Testis (tissue), 2 donors: ENCODE measurements at regions not wholly inside any gene's neighbourhood (a gene's known extent, or its start where the extent isn't known, plus 50 kb on each side); places are given as distances from the start of the nearest gene placed in this dataset.
"Not testable (repeated sequence)": the region's sequence is repeated elsewhere in the genome, so short reads cannot be mapped to it uniquely, and the experiment has no call there.

Experiments
- DNase-seq: peaks from one replicate; pipeline ENCODE4 v3.0.0-alpha.2; 2019
- H3K27ac ChIP-seq, 2 donors: fragments of 200-600 bp; sonication (generic); one replicate each; pipeline ENCODE4 v1.5.1; 2019
- H3K27me3 ChIP-seq: fragments of 200-600 bp; sonication (generic); one replicate; pipeline ENCODE4 v1.5.1; 2019
- H3K36me3 ChIP-seq: fragments of 200-600 bp; sonication (generic); one replicate; pipeline ENCODE4 v1.5.1; 2017; ENCODE audit warnings: low read depth; ENCODE audit errors: missing control alignments
- H3K4me1 ChIP-seq: fragments of 200-600 bp; sonication (generic); one replicate; pipeline ENCODE4 v1.5.1; 2019
- H3K4me3 ChIP-seq, 2 donors: fragments of 200-600 bp; sonication (generic); one replicate each; pipeline ENCODE4 v1.5.1; 2017 to 2019
- H3K9me3 ChIP-seq: fragments of 200-600 bp; sonication (generic); one replicate; pipeline ENCODE4 v1.5.1; 2017
- WGBS, 2 donors: methylation state at CpG; one replicate each; pipeline ENCODE4 v1.1.5; 2018; 5-methylcytosine and 5-hydroxymethylcytosine counted together
- intact Hi-C: fragments of 100-400 bp; cut with DNase I; formaldehyde crosslinking; loops from one replicate; pipeline ENCODE4 v1.15.1; 2023; ENCODE audit warnings: low total_unique reads
- TF ChIP-seq, protein P1 (sequence below), 3 experiments: fragments of 450-650 bp in 2 of 3; fragments of 200-600 bp in 1 of 3; sonication (generic) in 1 of 3; IDR thresholded peaks; one replicate each; pipeline ENCODE4 v1.5.1; 2016 to 2019; ENCODE audit warnings: antibody characterized with exemption in 3 of 3, mild to moderate bottlenecking in 2 of 3, moderate library complexity in 1 of 3

DNA sequence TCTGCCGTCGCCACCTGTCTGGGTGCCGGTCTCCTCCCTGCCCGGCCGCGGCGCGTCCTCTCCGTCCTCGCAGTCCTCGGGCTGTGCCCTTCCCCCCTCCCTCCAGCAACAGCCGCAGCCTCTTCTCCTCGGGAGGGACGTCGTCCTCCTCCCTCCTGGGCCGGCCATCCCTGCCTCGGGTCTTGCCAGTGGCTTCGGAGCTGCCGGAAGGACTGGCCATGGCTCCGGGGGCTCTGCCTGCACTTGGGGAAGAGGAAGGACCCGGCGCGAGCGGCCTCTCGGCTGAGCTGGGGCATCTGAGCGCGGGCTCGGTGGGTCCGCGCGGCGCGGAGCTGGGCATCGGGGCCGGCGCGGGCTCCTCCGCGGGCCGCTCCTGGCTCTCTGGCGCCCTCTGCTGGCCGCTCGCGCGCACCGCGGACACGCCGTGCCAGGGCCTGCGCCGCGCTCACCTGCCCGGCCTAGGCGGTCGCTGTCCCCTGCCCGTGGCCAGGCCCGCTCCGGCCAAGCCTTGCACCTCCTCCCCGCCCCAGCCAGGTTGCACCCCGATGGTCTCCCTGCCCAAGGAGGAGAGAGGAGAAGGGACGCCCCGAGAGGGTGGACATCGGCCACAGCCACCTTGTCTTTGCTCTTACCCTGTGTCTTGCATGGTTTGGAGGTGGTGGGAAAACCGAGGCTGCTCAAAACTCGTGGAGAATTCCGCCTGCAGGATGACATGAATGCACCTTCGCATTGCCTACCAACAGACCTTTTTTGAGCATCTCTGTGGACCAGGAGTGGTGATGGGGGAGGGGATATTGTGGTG is 83.9 kb upstream of the FRG2C start:
- H3K27ac ChIP-seq, H3K36me3 ChIP-seq, H3K4me1 ChIP-seq, intact Hi-C loops, H3K9me3 ChIP-seq, H3K27me3 ChIP-seq: not testable (repeated sequence)
- TF ChIP-seq, protein P1, sequence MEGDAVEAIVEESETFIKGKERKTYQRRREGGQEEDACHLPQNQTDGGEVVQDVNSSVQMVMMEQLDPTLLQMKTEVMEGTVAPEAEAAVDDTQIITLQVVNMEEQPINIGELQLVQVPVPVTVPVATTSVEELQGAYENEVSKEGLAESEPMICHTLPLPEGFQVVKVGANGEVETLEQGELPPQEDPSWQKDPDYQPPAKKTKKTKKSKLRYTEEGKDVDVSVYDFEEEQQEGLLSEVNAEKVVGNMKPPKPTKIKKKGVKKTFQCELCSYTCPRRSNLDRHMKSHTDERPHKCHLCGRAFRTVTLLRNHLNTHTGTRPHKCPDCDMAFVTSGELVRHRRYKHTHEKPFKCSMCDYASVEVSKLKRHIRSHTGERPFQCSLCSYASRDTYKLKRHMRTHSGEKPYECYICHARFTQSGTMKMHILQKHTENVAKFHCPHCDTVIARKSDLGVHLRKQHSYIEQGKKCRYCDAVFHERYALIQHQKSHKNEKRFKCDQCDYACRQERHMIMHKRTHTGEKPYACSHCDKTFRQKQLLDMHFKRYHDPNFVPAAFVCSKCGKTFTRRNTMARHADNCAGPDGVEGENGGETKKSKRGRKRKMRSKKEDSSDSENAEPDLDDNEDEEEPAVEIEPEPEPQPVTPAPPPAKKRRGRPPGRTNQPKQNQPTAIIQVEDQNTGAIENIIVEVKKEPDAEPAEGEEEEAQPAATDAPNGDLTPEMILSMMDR (IDR thresholded peaks at IDR 0.05): peak; percentile 52 to 85 (median 75)
- peak; percentile 60 for DNase-seq
- peak overlapping the region; percentile 36 to 58 for H3K4me3 ChIP-seq
- 9 to 33% methylated on average over 4 to 26 of the region's 67 CpGs for WGBS, 2 donors

DNA sequence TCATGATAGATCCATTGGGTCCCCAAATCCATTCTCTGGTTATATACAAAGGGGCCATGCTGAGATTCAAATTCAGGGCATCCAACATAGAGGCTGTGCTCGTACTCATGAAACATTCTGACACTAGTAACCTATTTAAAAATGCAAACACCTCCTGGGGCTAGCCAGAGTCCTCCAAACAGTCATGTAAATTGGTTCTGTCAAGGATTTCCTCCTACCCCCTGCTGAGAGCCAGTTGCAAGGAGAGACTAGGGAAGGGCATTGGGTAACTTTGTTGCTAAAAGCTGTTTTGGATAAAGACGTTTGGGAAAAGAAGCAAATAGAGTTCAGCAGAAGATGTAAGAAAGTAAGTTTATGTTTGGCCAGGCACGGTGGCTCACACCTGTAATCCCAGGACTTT is 81.6 kb upstream of the FRG2C start:
- 37 to 42% methylated on average over 3 of the region's 3 CpGs for WGBS, 2 donors
- H3K36me3 ChIP-seq, H3K4me1 ChIP-seq, intact Hi-C loops, H3K9me3 ChIP-seq, H3K4me3 ChIP-seq, H3K27ac ChIP-seq, H3K27me3 ChIP-seq, DNase-seq: not testable (repeated sequence)

DNA sequence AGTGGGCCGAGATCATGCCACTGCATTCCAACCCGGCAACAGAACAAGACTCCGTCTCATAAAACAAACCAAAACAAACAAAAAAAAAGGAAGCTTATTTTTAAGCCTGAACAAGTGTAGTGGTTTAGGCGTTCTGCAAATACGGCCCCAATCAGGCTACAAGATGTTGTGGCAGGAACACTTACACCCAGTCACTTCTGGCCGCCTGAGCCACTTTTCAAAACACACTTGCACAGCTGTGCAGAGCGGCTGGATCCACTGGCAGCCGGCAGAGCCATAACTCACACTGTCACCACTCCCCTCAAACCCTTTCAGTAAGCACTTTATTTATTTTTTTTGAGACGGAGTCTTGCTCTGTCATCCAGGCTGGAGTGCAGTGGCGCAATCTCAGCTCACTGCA is 81.0 kb upstream of the FRG2C start:
- DNase-seq, H3K4me1 ChIP-seq, H3K4me3 ChIP-seq, H3K27ac ChIP-seq, H3K27me3 ChIP-seq, H3K36me3 ChIP-seq, intact Hi-C loops, H3K9me3 ChIP-seq: not testable (repeated sequence)
- 41 to 42% methylated on average over 10 of the region's 10 CpGs for WGBS, 2 donors

DNA sequence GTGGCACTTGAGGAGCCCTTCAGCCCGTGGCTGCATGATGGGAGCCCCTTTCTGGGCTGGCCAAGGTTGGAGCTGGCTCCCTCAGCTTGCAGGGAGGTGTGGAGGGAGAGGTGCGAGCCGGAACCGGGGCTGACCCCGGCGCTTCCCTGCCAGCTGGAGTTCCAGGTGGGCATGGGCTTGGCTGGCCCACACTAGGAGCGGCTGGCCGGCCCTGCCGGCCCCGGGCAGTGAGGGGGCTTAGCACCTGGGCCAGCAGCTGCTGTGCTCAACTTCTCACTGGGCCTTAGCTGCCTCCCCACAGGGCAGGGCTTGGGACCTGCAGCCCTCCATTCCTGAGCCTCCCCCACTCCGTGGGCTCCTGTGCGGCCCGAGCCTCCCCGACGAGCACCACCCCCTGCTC is 76.4 kb upstream of the FRG2C start:
- H3K4me1 ChIP-seq, intact Hi-C loops: not testable (repeated sequence)
- 50 to 78% methylated on average over 2 to 15 of the region's 15 CpGs for WGBS, 2 donors

DNA sequence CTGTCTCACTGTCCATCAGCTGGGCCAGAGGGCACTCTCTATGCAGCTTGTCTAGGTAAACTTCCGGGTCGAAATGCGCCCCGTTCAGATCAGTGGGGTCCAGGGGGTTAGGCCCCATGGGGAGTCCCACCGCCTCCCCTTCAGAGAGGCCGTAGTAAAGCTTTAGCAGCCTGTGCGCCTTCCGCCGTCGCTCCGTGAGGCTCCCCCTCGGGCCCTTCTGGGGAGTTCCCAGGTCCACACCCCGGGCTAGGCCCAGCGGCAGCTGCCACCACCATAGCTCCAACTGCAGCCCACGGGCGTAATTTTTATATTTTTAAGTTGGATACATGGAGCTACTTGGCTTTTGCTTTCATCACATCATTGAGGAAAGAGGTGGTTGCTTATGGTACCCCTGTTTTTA is 73.7 kb upstream of the FRG2C start:
- H3K9me3 ChIP-seq, H3K27me3 ChIP-seq, H3K27ac ChIP-seq, H3K4me1 ChIP-seq, DNase-seq, H3K4me3 ChIP-seq, H3K36me3 ChIP-seq, intact Hi-C loops: not testable (repeated sequence)
- WGBS, 2 donors: 66 to 72% methylated on average over 14 to 16 of the region's 16 CpGs

More for the DNA sequence above, 76.4 kb upstream of the FRG2C start:
- H3K9me3 ChIP-seq, H3K27ac ChIP-seq, DNase-seq, H3K4me3 ChIP-seq, H3K27me3 ChIP-seq, H3K36me3 ChIP-seq: not testable (repeated sequence)

DNA sequence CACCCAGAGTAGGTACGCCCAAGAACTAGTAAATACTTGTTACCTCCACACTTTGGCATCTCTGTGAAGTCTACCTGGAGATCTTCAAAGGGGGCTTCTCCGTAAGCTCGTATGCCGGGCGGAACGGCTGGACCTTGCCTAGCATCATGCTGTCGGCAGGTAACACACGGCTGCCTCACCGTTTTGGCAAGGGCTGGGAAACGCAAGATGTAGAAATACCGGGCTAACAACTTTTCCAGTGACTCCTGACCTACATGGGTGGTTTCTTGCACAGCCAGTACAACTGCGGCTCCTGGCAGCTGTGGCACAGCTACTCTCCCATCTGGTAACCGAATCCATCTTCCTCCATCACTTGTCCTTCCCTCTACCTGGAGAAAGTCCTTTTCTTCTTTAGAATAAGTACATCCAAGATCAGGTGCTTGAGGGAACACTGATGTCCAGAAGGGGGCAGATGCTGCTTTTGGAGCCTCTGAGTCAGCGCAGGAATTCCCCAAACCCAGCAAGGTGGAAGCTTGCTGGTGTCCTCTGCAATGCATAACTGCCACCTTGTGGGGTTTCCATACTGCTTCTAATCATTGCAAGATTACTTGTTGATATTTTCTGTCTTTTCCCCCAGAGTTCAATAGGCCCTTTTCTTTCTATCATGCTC is 59.7 kb upstream of the FRG2C start:
- not testable (repeated sequence) for DNase-seq
- WGBS, 2 donors: 70 to 71% methylated on average over 14 of the region's 14 CpGs

DNA sequence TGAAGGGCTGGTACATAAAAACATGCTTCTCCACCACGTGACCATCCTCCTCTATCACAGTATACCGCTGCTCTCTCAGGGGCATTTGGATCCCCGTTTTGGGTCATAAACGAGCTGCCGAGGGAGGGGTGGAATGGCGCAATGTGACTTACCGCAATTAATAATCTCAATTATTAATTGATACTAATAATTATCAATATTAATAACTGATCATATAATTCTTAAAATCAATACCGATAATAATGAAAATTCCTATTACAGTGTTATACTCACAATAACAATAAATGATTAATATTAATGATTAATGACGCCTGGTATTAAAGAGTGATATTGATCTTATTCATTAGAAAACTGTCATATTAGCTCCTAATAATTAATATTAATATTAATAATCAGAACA is 56.1 kb upstream of the FRG2C start:
- intact Hi-C loops, H3K27me3 ChIP-seq, H3K36me3 ChIP-seq, H3K4me3 ChIP-seq, H3K27ac ChIP-seq, H3K9me3 ChIP-seq, DNase-seq, H3K4me1 ChIP-seq: not testable (repeated sequence)
- WGBS, 2 donors: 60 to 72% methylated on average over 9 of the region's 9 CpGs

More for the DNA sequence above, 59.7 kb upstream of the FRG2C start:
- H3K4me1 ChIP-seq, H3K9me3 ChIP-seq, H3K36me3 ChIP-seq, intact Hi-C loops, H3K27me3 ChIP-seq, H3K27ac ChIP-seq, H3K4me3 ChIP-seq: not testable (repeated sequence)

DNA sequence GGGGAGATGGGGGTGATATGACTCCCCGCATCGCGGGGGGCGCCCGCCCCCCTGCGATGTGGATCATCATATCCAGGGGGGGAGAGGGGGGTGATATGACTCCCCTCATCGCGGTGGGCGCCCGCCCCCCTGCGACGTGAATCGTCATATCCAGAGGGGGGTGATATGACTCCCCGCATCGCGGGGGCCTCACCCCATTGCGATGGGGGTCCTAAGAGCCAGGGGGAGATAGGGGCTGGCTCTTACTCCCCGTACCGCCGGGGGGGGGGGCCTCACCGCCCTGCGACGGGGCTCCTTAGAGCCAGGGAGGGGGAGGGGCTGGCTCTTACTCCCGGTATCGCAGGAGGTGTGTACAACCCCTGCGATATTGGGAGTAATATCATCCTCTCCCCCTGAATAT is 54.5 kb upstream of the FRG2C start:
- H3K27ac ChIP-seq, H3K4me1 ChIP-seq, intact Hi-C loops, H3K9me3 ChIP-seq, DNase-seq, H3K27me3 ChIP-seq, H3K36me3 ChIP-seq, H3K4me3 ChIP-seq: not testable (repeated sequence)
- 35 to 55% methylated on average over 2 to 16 of the region's 26 CpGs for WGBS, 2 donors
